Tibial nerve (tissue), 3 donors: ENCODE measurements at regions not wholly inside any gene's neighbourhood (a gene's known extent, or its start where the extent isn't known, plus 50 kb on each side); places are given as distances from the start of the nearest gene placed in this dataset.

Source experiments
- POLR2A ChIP-seq, 2 donors: fragments of 450-650 bp; IDR thresholded peaks; one replicate each; pipeline ENCODE4 v1.6.1; 2017; ENCODE audit warnings: antibody characterized with exemption in 2 of 2, mild to moderate bottlenecking in 2 of 2, moderate library complexity in 2 of 2
- TF ChIP-seq, protein P1 (sequence below), 5 experiments: fragments of 200-600 bp in 3 of 5; fragments of 450-650 bp in 2 of 5; sonication (generic) in 3 of 5; IDR thresholded peaks; one replicate each; pipeline ENCODE4 v1.5.1; 2016 to 2019; ENCODE audit warnings: antibody characterized with exemption in 5 of 5, mild to moderate bottlenecking in 3 of 5, moderate library complexity in 2 of 5

DNA sequence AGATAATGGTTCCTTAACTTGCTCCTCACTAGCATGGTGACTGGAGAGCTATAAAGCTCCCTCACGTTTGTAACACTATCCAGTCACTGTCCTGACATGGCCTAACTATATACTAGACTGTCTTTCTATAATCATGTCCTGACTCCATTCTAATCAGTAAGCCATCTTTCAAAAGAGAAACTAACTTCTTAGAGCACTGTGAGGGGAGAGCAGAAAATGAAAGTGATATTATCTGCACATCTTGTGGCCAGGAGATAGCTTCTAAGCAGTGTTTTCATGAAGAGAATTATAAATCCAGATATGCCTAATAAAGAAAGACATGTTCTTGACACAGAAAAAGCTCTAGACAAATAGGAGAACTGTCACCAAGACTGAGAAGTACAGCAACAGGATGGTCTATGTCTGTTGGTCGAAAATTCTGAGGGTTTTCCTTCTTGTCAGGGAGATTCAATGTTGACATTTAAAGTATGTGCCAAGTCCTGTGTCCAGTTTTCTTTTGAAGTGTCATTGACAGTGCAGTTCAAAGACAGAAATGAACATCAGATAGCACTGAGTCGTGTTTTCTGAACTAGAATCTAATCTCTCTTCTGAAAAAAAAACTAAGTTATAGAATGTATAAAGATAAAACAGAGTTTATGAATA lies 230.6 kb upstream of the PEX5L start:
- TF ChIP-seq, protein P1, sequence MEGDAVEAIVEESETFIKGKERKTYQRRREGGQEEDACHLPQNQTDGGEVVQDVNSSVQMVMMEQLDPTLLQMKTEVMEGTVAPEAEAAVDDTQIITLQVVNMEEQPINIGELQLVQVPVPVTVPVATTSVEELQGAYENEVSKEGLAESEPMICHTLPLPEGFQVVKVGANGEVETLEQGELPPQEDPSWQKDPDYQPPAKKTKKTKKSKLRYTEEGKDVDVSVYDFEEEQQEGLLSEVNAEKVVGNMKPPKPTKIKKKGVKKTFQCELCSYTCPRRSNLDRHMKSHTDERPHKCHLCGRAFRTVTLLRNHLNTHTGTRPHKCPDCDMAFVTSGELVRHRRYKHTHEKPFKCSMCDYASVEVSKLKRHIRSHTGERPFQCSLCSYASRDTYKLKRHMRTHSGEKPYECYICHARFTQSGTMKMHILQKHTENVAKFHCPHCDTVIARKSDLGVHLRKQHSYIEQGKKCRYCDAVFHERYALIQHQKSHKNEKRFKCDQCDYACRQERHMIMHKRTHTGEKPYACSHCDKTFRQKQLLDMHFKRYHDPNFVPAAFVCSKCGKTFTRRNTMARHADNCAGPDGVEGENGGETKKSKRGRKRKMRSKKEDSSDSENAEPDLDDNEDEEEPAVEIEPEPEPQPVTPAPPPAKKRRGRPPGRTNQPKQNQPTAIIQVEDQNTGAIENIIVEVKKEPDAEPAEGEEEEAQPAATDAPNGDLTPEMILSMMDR (IDR thresholded peaks at IDR 0.05): no peak
- TF ChIP-seq POLR2A (IDR thresholded peaks at IDR 0.05): no peak
